Trophoblast cell (in vitro differentiated cells and primary cell): ENCODE measurements at regions not wholly inside any gene's neighbourhood (a gene's known extent, or its start where the extent isn't known, plus 50 kb on each side); places are given as distances from the start of the nearest gene placed in this dataset.

Experiments used
- DNase-seq, 2 donors: peaks; one replicate each; pipeline ENCODE4 v3.0.0-alpha.2; 2016
- H2AFZ ChIP-seq: 2 replicates; pipeline ENCODE4 v1.6.1; 2013; ENCODE audit warnings: low read length, moderate library complexity, mild to moderate bottlenecking; ENCODE audit not compliant: insufficient read depth, poor library complexity
- H2AK5ac ChIP-seq: 2 replicates; pipeline ENCODE4 v1.6.1; 2013; ENCODE audit warnings: mild to moderate bottlenecking, low read length
- H2BK120ac ChIP-seq: 2 replicates; pipeline ENCODE4 v1.6.1; 2013; ENCODE audit warnings: low read length, mild to moderate bottlenecking, moderate library complexity; ENCODE audit not compliant: insufficient read depth, poor library complexity
- H2BK12ac ChIP-seq: 2 replicates; pipeline ENCODE4 v1.6.1; 2013; ENCODE audit warnings: mild to moderate bottlenecking, low read length, moderate library complexity
- H2BK5ac ChIP-seq: 2 replicates; pipeline ENCODE4 v1.6.1; 2013; ENCODE audit warnings: low read length, low read depth, moderate library complexity, mild to moderate bottlenecking; ENCODE audit not compliant: poor library complexity
- H3K14ac ChIP-seq: 2 replicates; pipeline ENCODE4 v1.6.1; 2013; ENCODE audit warnings: mild to moderate bottlenecking, low read length
- H3K18ac ChIP-seq: 2 replicates; pipeline ENCODE4 v1.6.1; 2013; ENCODE audit warnings: mild to moderate bottlenecking, low read length
- H3K23ac ChIP-seq: 2 replicates; pipeline ENCODE4 v1.6.1; 2013; ENCODE audit warnings: low read length
- H3K27ac ChIP-seq: 2 replicates; pipeline ENCODE4 v1.5.1; 2013; ENCODE audit warnings: low read depth, mild to moderate bottlenecking, inconsistent platforms, low read length, moderate library complexity
- H3K27me3 ChIP-seq: 2 replicates; pipeline ENCODE4 v1.6.1; 2013; ENCODE audit warnings: inconsistent platforms, mild to moderate bottlenecking, low read length, moderate library complexity; ENCODE audit not compliant: insufficient read depth
- H3K36me3 ChIP-seq, 2 experiments: 1 replicate in 1 of 2; 2 replicates in 1 of 2; pipeline ENCODE4 v1.6.1; 2013; ENCODE audit warnings: low read length in 2 of 2, mild to moderate bottlenecking in 2 of 2, moderate library complexity in 1 of 2; ENCODE audit not compliant: insufficient read depth in 2 of 2, control insufficient read depth in 1 of 2
- H3K4ac ChIP-seq: 2 replicates; pipeline ENCODE4 v1.6.1; 2013; ENCODE audit warnings: low read depth, mild to moderate bottlenecking, low read length, moderate library complexity
- H3K4me1 ChIP-seq, 2 experiments: 1 replicate in 1 of 2; 2 replicates in 1 of 2; pipeline ENCODE4 v1.6.1; 2013; ENCODE audit warnings: low read length in 2 of 2, mild to moderate bottlenecking in 2 of 2, moderate library complexity in 1 of 2; ENCODE audit not compliant: insufficient read depth in 2 of 2, control insufficient read depth in 1 of 2
- H3K4me2 ChIP-seq: 2 replicates; pipeline ENCODE4 v1.6.1; 2013; ENCODE audit warnings: inconsistent platforms, mild to moderate bottlenecking, low read length, moderate library complexity
- H3K4me3 ChIP-seq: 2 replicates; pipeline ENCODE4 v1.5.1; 2013; ENCODE audit warnings: mild to moderate bottlenecking, low read depth, low read length, inconsistent platforms
- H3K79me1 ChIP-seq: one replicate; pipeline ENCODE4 v1.6.1; 2013; ENCODE audit warnings: low read length
- H3K79me2 ChIP-seq: 2 replicates; pipeline ENCODE4 v1.6.1; 2013; ENCODE audit warnings: low read length, mild to moderate bottlenecking; ENCODE audit not compliant: control insufficient read depth, insufficient read depth, poor library complexity
- H3K9ac ChIP-seq: 2 replicates; pipeline ENCODE4 v1.6.1; 2013; ENCODE audit warnings: mild to moderate bottlenecking, low read length
- H3K9me3 ChIP-seq: 2 replicates; pipeline ENCODE4 v1.6.1; 2013; ENCODE audit warnings: low read depth, mild to moderate bottlenecking, control low read depth, inconsistent platforms, low read length; ENCODE audit not compliant: insufficient read depth
- H4K12ac ChIP-seq: 2 replicates; pipeline ENCODE4 v1.6.1; 2013; ENCODE audit warnings: low read depth, mild to moderate bottlenecking, low read length, moderate library complexity
- H4K8ac ChIP-seq: 2 replicates; pipeline ENCODE4 v1.6.1; 2013; ENCODE audit warnings: low read depth, mild to moderate bottlenecking, low read length, moderate library complexity
- H4K91ac ChIP-seq: one replicate; pipeline ENCODE4 v1.6.1; 2013; ENCODE audit warnings: low read depth, mild to moderate bottlenecking, low read length, moderate library complexity
- WGBS: extraction: QIAGEN DNeasy Blood & Tissue Kit; methylation state at CpG from one replicate; pipeline ENCODE4 v1.1.7; 2013; ENCODE audit warnings: missing lambda C conversion rate; ENCODE audit not compliant: insufficient read length, insufficient coverage; ENCODE audit errors: extremely low coverage; 5-methylcytosine and 5-hydroxymethylcytosine counted together

DNA sequence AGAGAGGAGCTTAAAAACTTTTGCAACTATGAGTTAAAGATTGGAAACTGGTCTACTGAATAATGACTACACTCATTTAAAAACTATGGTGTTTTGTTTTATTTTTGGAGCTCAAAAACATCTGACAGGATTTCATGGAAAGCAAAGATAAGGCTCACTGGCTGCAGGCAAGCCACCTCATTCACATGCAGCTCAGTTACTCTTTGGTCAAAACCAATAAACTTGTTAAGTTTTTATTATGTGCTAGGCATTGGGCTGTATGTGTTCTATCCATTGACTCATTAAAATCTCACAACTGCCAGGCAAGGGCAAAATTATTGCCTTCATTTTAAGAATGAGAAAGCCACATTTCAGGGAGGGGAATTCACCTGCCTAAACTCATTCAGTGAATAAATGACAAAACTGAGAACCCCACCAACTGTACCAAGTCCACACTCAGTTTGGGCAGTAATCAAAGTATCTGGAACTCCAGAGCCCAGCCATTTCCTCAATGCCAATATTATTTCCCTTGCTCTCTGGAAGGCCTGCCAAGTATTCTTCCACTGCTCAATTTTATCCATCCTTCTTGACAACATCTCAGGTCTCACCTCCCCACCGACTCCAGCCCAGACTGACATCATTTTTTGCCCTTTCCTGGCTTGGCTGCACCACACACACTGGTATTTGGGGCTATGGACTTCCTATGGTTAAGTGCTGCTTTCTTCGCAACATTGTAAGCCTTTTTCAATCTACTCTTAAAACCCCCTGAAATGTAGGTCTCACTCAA lies 401.1 kb upstream of the NFIA start:
- Histone ChIP-seq H2BK5ac (no peak overlapping the region), H3K18ac (no peak overlapping the region), H3K4me2 (no peak overlapping the region), H2AK5ac (no peak overlapping the region), H3K36me3 (no peaks in the 10 kb centered on the region), H4K12ac (no peak overlapping the region), H3K4me1 (no peaks in the 10 kb centered on the region), H4K91ac (no peak overlapping the region), H3K4ac (no peak overlapping the region), H3K79me1 (no peaks in the 10 kb centered on the region), H3K23ac (no peak overlapping the region), H3K27ac (no peak overlapping the region), H3K14ac (no peak overlapping the region), H3K79me2 (no peaks in the 10 kb centered on the region), H4K8ac (no peak overlapping the region), H3K9ac (no peak overlapping the region), H3K4me3 (no peak overlapping the region), H2AFZ (no peak overlapping the region), H2BK12ac (no peak overlapping the region), H2BK120ac (no peak overlapping the region), H3K9me3 (no peaks in the 10 kb centered on the region), H3K27me3 (no peaks in the 10 kb centered on the region)
- no CpG with 5 or more reads among the region's 2 CpGs for WGBS
- no peak for DNase-seq

- no peaks in the 10 kb centered on the region for H3K79me1 ChIP-seq
- WGBS = no CpG with 5 or more reads among the region's 7 CpGs
- H3K27me3 ChIP-seq = no peaks in the 10 kb centered on the region
- H3K14ac ChIP-seq = no peak overlapping the region
- no peaks in the 10 kb centered on the region for H3K79me2 ChIP-seq
- H2AFZ ChIP-seq = no peak overlapping the region
- no peak overlapping the region for H3K27ac ChIP-seq
- no peak overlapping the region for H2BK120ac ChIP-seq
- H4K91ac ChIP-seq = no peak overlapping the region
- no peak overlapping the region for H4K8ac ChIP-seq
- no peak overlapping the region for H2AK5ac ChIP-seq
- no peak for DNase-seq
- H3K36me3 ChIP-seq = no peaks in the 10 kb centered on the region
- no peak overlapping the region for H4K12ac ChIP-seq
- H3K9ac ChIP-seq = no peak overlapping the region
- no peak overlapping the region for H3K4me2 ChIP-seq
- H2BK12ac ChIP-seq = no peak overlapping the region
- H3K4ac ChIP-seq = no peak overlapping the region
- peaks cover 1% of the 10 kb centered on the region for H3K9me3 ChIP-seq
- no peak overlapping the region for H3K18ac ChIP-seq
- no peak overlapping the region for H3K4me3 ChIP-seq
- no peak overlapping the region for H3K23ac ChIP-seq
- H2BK5ac ChIP-seq = no peak overlapping the region
- H3K4me1 ChIP-seq = no peaks in the 10 kb centered on the region
Measured at GRCh38 chr1:60679524-60680375, 402.6 kb upstream of the NFIA start.

- H3K4me1 ChIP-seq = no peaks in the 10 kb centered on the region
- no CpG with 5 or more reads among the region's 2 CpGs for WGBS
- no peaks in the 10 kb centered on the region for H3K36me3 ChIP-seq
- no peak overlapping the region for H2AFZ ChIP-seq
- H2AK5ac ChIP-seq = no peak overlapping the region
- no peak overlapping the region for H3K27ac ChIP-seq
- no peak overlapping the region for H4K12ac ChIP-seq
- no peak overlapping the region for H3K18ac ChIP-seq
- no peak overlapping the region for H3K4me2 ChIP-seq
- no peak overlapping the region for H4K91ac ChIP-seq
- H3K4me3 ChIP-seq = no peak overlapping the region
- H3K79me2 ChIP-seq = no peaks in the 10 kb centered on the region
- H3K9me3 ChIP-seq = peaks cover 1% of the 10 kb centered on the region
- H3K4ac ChIP-seq = no peak overlapping the region
- no peak overlapping the region for H3K9ac ChIP-seq
- no peaks in the 10 kb centered on the region for H3K27me3 ChIP-seq
- H2BK120ac ChIP-seq = no peak overlapping the region
- H3K14ac ChIP-seq = no peak overlapping the region
- H4K8ac ChIP-seq = no peak overlapping the region
- no peak overlapping the region for H3K23ac ChIP-seq
- H3K79me1 ChIP-seq = no peaks in the 10 kb centered on the region
- no peak overlapping the region for H2BK12ac ChIP-seq
- H2BK5ac ChIP-seq = no peak overlapping the region
- DNase-seq = no peak
Measured at GRCh38 chr1:60678802-60679201, 403.6 kb upstream of the NFIA start.

GRCh38 chr1:60678391-60678790 lies 404.0 kb upstream of the NFIA start:
- Histone ChIP-seq H3K79me2 (no peaks in the 10 kb centered on the region), H3K79me1 (no peaks in the 10 kb centered on the region)

More at GRCh38 chr1:60678391-60678790, 404.0 kb upstream of the NFIA start:
- Histone ChIP-seq H3K18ac (no peak overlapping the region), H2AFZ (no peak overlapping the region), H2BK120ac (no peak overlapping the region), H3K23ac (no peak overlapping the region), H3K9me3 (peaks cover 1% of the 10 kb centered on the region), H2AK5ac (no peak overlapping the region), H3K36me3 (no peaks in the 10 kb centered on the region), H3K4me2 (no peak overlapping the region), H3K4me3 (no peak overlapping the region), H3K4ac (no peak overlapping the region), H2BK5ac (no peak overlapping the region), H3K9ac (no peak overlapping the region), H3K4me1 (no peaks in the 10 kb centered on the region), H4K12ac (no peak overlapping the region), H3K14ac (no peak overlapping the region), H4K8ac (no peak overlapping the region), H2BK12ac (no peak overlapping the region), H3K27ac (no peak overlapping the region), H4K91ac (no peak overlapping the region), H3K27me3 (no peaks in the 10 kb centered on the region)
- WGBS = no CpG with 5 or more reads among the region's 3 CpGs
- no peak for DNase-seq
